ENCODE measurements at regions not wholly inside any gene's neighbourhood (a gene's known extent, or its start where the extent isn't known, plus 50 kb on each side); places are given as distances from the start of the nearest gene placed in this dataset.

GRCh38 chr6:170084166-170084730 is 206.6 kb downstream of the DLL1 start:
- Histone ChIP-seq H2BK120ac (replicated peaks; ENCODE audit: low read depth, low read length) (no peak overlapping the region), H3K18ac (ENCODE audit: extremely low read depth, low read length) (no peak overlapping the region), H3K79me2 (ENCODE audit: control insufficient read depth in 1 of 2, insufficient read depth in 2 of 2, low read length in 2 of 2) (no peaks in the 10 kb centered on the region), H2BK12ac (ENCODE audit: low read depth, low read length) (no peak overlapping the region), H3K36me3 (ENCODE audit: control insufficient read depth in 2 of 4, insufficient read depth in 4 of 4, low read length in 3 of 4) (no peaks in the 10 kb centered on the region; a peak in 1 of 8 replicates), H3K56ac (replicated peaks; ENCODE audit: insufficient read length, low read depth, low read length) (no peak overlapping the region), H2BK20ac (ENCODE audit: low read length) (no peak overlapping the region), H3K14ac (ENCODE audit: insufficient read length) (no peak overlapping the region), H3K79me1 (ENCODE audit: low read depth, low read length) (no peaks in the 10 kb centered on the region), H3K9ac (replicated peaks in 1 of 4; ENCODE audit: extremely low read depth in 1 of 4, low read depth in 3 of 4, low read length in 3 of 4) (no peak overlapping the region), H2AFZ (ENCODE audit: low read length) (no peak overlapping the region), H3K27ac (ENCODE audit: low read depth, low read length) (no peak overlapping the region), H4K8ac (ENCODE audit: extremely low read depth, insufficient read depth, low read length) (no peak overlapping the region), H3K4me1 (replicated peaks in 1 of 4; ENCODE audit: control insufficient read depth in 3 of 4, insufficient read depth in 4 of 4, low read length in 3 of 4) (no peaks in the 10 kb centered on the region), H3K4ac (replicated peaks; ENCODE audit: insufficient read length, low read depth, low read length) (no peak overlapping the region), H3K23me2 (ENCODE audit: low read depth, low read length) (no peaks in the 10 kb centered on the region), H2BK15ac (ENCODE audit: low read length) (no peak overlapping the region), H2BK5ac (ENCODE audit: low read depth, low read length) (no peak overlapping the region), H3K27me3 (replicated peaks in 1 of 4; ENCODE audit: control insufficient read depth in 3 of 4, extremely low read depth in 1 of 4, insufficient read depth in 3 of 4, low read length in 3 of 4) (no peaks in the 10 kb centered on the region), H3K4me2 (ENCODE audit: insufficient read depth in 1 of 2, low read depth in 2 of 2, low read length in 2 of 2) (no peak overlapping the region), H4K20me1 (replicated peaks in 1 of 2; ENCODE audit: control insufficient read depth in 1 of 2, insufficient read depth in 2 of 2, low read length in 2 of 2) (no peaks in the 10 kb centered on the region), H3K4me3 (ENCODE audit: extremely low read depth in 1 of 4, insufficient read depth in 2 of 4, low read depth in 3 of 4, low read length in 4 of 4) (no peak overlapping the region), H4K5ac (ENCODE audit: insufficient read length, low read depth, low read length) (no peak overlapping the region), H3K9me3 (ENCODE audit: insufficient read depth in 2 of 2, low read depth in 1 of 2, low read length in 1 of 2) (peaks cover 0 to 4% of the 10 kb centered on the region in 2 experiments; a peak in 3 of 4 replicates), H3K23ac (ENCODE audit: insufficient read length) (no peak overlapping the region), H4K91ac (replicated peaks; ENCODE audit: insufficient read length, low read length) (no peak overlapping the region), H2AK5ac (ENCODE audit: low read depth, low read length) (no peak overlapping the region)
- DNase-seq (ENCODE audit: low read depth in 1 of 2, low spot score in 2 of 2), result no peak
- TF ChIP-seq SUZ12 (IDR thresholded peaks at IDR 0.05; ENCODE audit: low read length) (no peak), NANOG (IDR thresholded peaks at IDR 0.05; ENCODE audit: insufficient read depth, low read depth, low read length, poor library complexity, severe bottlenecking) (no peak), SAP30 (IDR thresholded peaks at IDR 0.05; ENCODE audit: insufficient read depth, insufficient replicate concordance, low read length) (no peak), CHD1 (IDR thresholded peaks at IDR 0.05; ENCODE audit: low read depth, low read length) (no peak), CREB1 (IDR thresholded peaks at IDR 0.05) (no peak), GTF2F1 (IDR thresholded peaks at IDR 0.05; ENCODE audit: borderline replicate concordance, low read depth, low read length) (no peak)
- no peak for FAIRE-seq
- 92% methylated on average over 17 of the region's 21 CpGs; no CpG with 5 or more reads in 1 of the 2 experiments for WGBS, 2 experiments (ENCODE audit: extremely low coverage in 1 of 2, insufficient coverage in 1 of 2, insufficient read length in 1 of 2, insufficient replicate concordance in 2 of 2, low coverage in 1 of 2, low lambda C conversion rate in 2 of 2, missing lambda C conversion rate in 1 of 2)
- ChIA-PET CTCF (ENCODE audit: partially characterized antibody) (no interaction called here), POLR2A (ENCODE audit: partially characterized antibody) (no interaction called here)

Data from H1 (cell line).